HAP-1 (cell line): ENCODE measurements at regions not wholly inside any gene's neighbourhood (a gene's known extent, or its start where the extent isn't known, plus 50 kb on each side); places are given as distances from the start of the nearest gene placed in this dataset.
"Not testable (repeated sequence)": the region's sequence is repeated elsewhere in the genome, so short reads cannot be mapped to it uniquely, and the experiment has no call there.

Source experiments
- DNase-seq, 2 experiments: peaks; one replicate each; pipeline ENCODE4 v3.0.0-alpha.2; 2016 to 2020; ENCODE audit warnings: low spot score in 2 of 2
- H3K27me3 ChIP-seq: fragments of 250-450 bp; sonication (Bioruptor Pico); 2 replicates; pipeline ENCODE4 v1.5.1; 2020; ENCODE audit warnings: low read depth, mild to moderate bottlenecking, moderate library complexity
- H3K36me3 ChIP-seq: fragments of 250-450 bp; sonication (Bioruptor Pico); replicated peaks from 2 replicates; pipeline ENCODE4 v1.5.1; 2020; ENCODE audit warnings: mild to moderate bottlenecking
- H3K4me1 ChIP-seq: fragments of 250-450 bp; sonication (Bioruptor Pico); 2 replicates; pipeline ENCODE4 v1.5.1; 2020; ENCODE audit warnings: mild to moderate bottlenecking
- H3K4me3 ChIP-seq: fragments of 250-450 bp; sonication (Bioruptor Pico); 2 replicates; pipeline ENCODE4 v1.5.1; 2020; ENCODE audit warnings: mild to moderate bottlenecking, moderate library complexity
- H3K9me3 ChIP-seq: fragments of 250-450 bp; sonication (Bioruptor Pico); 2 replicates; pipeline ENCODE4 v1.5.1; 2020; ENCODE audit warnings: mild to moderate bottlenecking, moderate library complexity
- in situ Hi-C: fragments of 300-500 bp; cut with MboI; formaldehyde crosslinking; loops from 3 replicates; pipeline ENCODE4 v1.14.3; 2020; ENCODE audit warnings: low sequenced_read_pairs, inconsistent platforms, mixed read lengths

DNA sequence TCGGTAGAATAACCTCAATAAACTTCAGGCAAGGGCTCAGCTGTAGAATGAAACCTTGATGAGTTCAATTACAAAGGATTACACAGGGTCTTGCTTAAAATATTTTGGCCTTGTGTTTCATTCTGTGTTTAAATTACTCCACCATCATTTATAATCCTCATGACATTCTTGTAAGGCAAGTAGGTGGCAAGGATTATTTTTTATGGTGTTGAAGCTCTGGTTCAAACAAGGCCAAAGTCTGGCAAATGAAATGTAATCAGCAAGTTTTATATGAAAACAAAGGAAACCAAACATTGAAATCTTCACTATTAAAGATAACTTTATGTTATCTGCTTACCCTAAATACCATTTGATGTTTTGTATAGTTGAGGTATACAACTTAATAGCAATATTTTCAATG is 221.3 kb upstream of the HES1 start:
- H3K27me3 ChIP-seq, result no peaks in the 10 kb centered on the region
- DNase-seq, result no peak
- no peaks in the 10 kb centered on the region for H3K36me3 ChIP-seq
- H3K4me1 ChIP-seq, result peaks cover 23% of the 10 kb centered on the region
- no peak overlapping the region for H3K4me3 ChIP-seq
- no peaks in the 10 kb centered on the region for H3K9me3 ChIP-seq
- in situ Hi-C loops, result no loop called here

DNA sequence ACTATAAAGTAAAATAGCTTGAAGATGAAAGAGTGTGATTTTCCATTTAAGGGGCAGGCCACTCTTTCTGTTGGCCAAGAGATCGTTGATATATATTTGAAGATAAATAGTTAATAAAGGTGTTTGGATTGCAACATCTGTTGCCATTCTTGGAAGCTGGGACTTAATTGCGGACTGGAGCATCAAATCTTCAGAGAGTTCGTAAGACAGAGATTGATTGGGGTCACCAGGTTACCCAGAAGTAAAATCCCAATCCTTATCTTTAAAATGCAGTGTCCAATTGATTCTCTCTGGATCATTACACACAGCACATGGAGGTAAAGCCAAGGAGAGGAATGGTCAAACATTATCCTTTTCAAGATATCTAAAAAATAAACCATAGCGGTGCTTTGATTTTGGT is 220.8 kb upstream of the HES1 start:
- Histone ChIP-seq H3K4me3 (no peak overlapping the region), H3K4me1 (peaks cover 23% of the 10 kb centered on the region), H3K27me3 (no peaks in the 10 kb centered on the region), H3K36me3 (no peaks in the 10 kb centered on the region), H3K9me3 (no peaks in the 10 kb centered on the region)
- no peak for DNase-seq
- in situ Hi-C loops, result no loop called here

DNA sequence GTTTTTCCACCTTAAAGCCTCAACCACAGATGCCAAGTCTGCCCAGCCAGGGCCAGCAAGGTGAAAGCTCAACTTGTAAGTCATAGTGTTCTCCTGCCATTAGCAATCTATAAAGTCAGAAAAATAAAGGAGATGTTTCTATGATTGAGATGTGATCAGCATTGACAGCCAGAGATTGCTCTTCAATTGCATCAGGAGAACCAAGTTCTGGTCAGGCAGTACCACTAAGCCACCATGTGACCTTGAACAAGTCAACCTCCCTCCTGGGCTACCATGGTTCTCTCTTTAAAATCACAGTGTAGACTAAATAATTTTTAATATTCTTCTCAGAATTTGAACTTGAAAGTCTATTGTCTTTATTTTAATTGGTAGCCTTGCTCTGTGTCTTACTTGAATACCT is 220.3 kb upstream of the HES1 start:
- Histone ChIP-seq H3K4me1 (peaks cover 23% of the 10 kb centered on the region), H3K4me3 (no peak overlapping the region), H3K9me3 (no peaks in the 10 kb centered on the region), H3K36me3 (no peaks in the 10 kb centered on the region), H3K27me3 (no peaks in the 10 kb centered on the region)
- in situ Hi-C loops, result no loop called here
- DNase-seq, result no peak

DNA sequence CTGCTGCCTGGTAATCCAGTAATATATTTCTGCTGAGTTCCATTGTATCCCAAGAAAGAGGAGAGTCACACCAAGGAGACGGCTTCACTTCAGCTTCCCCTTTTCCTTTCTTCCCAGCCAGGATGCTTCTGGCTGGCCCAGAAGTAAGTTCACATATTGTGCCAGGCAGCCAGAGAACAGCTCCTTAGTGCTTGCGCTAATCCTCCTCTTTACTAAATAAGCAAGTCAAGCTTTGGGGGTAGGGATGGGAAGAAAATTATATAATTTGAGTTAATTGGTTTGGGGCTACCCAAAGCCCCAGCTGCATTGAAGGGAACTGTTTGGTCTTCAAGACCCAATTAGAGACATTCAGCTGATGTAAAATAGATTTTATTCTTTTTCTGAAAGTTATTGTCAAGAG is 218.8 kb upstream of the HES1 start:
- DNase-seq, result no peak
- Histone ChIP-seq H3K27me3 (no peaks in the 10 kb centered on the region), H3K9me3 (no peaks in the 10 kb centered on the region), H3K4me3 (no peak overlapping the region), H3K4me1 (peaks cover 21% of the 10 kb centered on the region), H3K36me3 (no peaks in the 10 kb centered on the region)
- in situ Hi-C loops, result no loop called here

DNA sequence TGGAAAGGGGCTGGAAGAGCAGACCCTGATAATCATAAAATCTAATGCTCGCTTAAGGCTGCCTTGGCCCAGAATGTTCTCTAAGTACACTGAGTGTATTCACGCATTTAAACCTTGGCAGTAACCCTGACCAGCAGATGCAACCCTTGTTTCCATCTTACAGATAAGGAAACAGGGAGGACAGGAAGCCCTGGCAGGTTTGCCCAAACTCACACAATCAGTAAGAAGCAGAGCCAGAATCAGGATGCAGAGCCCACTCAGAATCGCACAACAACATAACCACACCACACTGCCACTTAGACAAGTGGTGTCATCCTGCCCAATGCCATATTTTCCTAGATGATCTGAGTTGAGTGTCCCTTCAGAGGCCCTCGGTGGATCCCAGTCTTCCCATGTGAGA is 214.5 kb upstream of the HES1 start:
- no peaks in the 10 kb centered on the region for H3K27me3 ChIP-seq
- DNase-seq, result no peak
- H3K4me3 ChIP-seq, result no peak overlapping the region
- in situ Hi-C loops, result no loop called here
- no peaks in the 10 kb centered on the region for H3K9me3 ChIP-seq
- no peaks in the 10 kb centered on the region for H3K4me1 ChIP-seq
- H3K36me3 ChIP-seq, result no peaks in the 10 kb centered on the region

DNA sequence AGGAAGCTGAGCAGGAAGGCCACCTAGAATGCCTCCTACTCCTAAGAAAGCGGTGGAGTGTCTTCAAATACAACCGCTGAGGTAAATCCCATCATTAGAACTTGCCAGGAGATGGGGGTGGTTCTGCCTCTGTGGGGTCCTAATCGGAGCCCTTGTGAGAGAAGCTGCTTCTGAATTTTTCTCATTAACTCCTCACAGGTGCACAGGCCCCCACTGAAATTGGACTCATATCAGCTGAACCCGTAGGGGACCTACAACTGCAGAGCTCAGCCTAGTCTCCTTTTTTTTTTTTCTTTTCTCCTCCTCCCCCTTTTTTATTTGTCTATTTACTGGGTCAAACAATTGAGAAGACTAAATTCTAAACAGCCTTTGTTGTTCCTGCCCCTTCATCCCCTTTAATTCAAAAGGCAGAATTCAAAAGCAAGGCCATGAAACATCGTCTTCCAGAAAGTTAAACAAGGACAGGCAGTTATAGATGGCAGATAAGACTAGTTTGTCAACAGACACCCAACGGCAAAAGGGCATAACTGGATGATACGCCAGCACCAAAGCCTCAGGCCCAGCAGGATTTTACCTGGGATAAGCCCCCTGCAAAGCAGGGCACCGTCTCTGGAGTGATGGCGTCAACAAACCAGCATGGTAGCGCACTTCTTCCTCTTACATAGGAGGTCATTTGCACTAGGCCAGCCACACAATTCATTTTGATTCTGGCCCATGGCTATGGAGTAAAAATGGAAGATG is 213.7 kb upstream of the HES1 start:
- in situ Hi-C loops, result no loop called here
- Histone ChIP-seq H3K27me3 (no peaks in the 10 kb centered on the region), H3K9me3 (no peaks in the 10 kb centered on the region), H3K4me1 (no peaks in the 10 kb centered on the region), H3K36me3 (no peaks in the 10 kb centered on the region), H3K4me3 (no peak overlapping the region)
- no peak for DNase-seq

DNA sequence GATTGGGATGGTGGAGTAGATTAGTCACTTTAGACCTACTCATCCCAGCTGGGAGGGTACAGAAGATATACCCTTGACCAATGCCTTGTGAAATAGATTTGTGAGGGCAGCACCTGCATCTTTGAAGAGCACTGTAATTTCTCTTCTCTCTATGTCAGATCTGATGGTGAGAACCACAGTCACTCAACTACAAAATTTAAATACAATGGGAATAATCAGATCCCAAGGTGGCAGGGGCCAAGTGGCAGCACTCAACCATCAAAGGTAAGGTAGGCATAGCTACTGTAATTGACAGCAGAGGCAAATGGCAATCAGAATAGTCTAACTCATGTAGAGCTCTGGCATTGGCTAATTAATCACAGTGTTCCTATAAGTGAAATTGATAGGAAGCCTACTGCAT is 212.0 kb upstream of the HES1 start:
- H3K4me1 ChIP-seq, H3K4me3 ChIP-seq, H3K36me3 ChIP-seq, in situ Hi-C loops, DNase-seq, H3K27me3 ChIP-seq, H3K9me3 ChIP-seq: not testable (repeated sequence)

DNA sequence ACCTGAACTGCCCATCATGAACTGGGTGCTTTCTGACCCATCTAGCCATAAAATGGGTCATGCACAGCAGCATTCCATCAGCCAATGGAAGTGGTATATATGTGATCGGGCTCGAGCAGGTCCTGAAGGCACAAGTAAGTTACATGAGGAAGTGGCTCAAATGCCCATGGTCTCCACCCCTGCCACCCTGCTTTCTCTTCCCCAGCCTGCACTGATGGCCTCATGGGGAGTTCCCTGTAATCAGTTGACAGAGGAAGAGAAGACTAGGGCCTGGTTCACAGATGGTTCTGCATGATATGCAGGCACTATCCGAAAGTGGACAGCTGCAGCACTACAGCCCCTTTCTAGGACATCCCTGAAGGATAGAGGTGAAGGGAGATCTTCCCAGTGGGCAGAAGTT is 209.9 kb upstream of the HES1 start:
- H3K4me3 ChIP-seq, DNase-seq, H3K9me3 ChIP-seq, H3K27me3 ChIP-seq, in situ Hi-C loops, H3K4me1 ChIP-seq, H3K36me3 ChIP-seq: not testable (repeated sequence)

DNA sequence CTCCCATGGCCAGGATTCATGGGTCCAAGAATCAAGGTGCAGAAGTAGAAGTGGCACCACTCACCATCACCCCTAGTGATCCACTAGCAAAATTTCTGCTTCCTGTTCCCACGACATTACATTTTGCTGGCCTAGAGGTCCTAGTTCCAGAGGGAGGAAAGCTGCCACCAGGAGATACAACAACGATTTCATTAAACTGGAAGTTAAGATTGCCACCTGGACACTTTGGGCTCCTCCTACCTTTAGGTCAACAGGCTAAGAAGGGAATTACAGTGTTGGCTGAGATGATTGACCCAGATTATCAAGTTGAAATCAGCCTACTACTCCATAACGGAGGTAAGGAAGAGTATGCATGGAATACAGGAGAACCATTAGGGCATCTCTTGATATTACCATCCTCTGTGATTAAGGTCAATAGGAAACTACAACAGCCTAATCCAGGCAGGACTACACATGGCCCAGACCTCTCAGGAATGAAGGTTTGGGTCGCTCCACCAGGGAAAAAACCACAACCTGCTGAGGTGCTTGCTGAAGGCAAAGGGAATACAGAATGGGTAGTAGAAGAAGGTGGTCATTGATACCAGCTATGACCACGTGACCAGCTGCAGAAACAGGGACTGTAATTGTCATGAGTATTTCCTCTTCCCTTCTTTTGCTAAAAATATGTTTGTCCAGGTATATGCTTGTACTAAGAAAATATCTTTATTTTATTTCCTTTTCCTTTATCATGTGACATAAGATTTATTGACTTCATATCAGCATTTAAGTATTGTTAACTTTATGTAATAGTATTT is 208.3 kb upstream of the HES1 start:
- H3K4me3 ChIP-seq, H3K4me1 ChIP-seq, H3K9me3 ChIP-seq, in situ Hi-C loops, DNase-seq, H3K36me3 ChIP-seq, H3K27me3 ChIP-seq: not testable (repeated sequence)

DNA sequence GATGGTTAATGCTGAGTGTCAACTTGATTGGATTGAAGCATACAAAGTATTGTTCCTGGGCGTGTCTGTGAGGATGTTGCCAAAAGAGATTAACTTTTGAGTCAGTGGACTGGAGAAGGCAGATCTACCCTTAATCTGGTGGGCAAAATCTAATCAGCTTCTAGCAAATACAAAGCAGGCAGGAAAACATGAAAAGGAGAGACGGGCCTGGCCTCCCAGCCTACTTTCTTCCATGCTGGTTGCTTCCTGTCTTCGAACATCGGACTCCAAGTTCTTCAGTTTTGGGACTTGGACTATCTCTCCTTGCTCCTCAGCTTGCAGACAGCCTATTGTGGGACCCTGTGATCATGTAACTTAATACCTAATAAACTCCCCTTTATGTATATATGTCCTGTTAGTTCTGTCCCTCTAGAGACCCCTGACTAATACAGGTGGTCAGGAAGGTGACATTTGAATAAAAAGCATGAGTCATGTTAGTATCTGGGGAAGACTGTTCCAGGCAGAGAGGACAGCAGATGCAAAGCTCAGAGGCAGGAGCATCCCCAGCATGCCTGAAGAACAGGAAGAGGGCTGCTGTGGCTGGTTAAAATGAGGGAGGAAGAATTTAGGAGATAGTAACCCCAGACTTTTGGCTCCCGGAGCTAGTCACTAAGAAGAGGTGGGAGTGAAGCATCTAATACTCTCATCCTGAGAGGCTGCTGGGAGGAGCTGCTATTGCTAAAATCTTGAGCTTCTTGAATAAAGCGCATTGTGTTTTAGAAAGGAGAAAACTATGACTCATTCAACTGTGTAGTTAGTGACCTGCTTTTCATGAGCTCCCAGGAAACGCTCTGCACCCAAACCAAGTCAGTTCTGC is 207.4 kb upstream of the HES1 start:
- Histone ChIP-seq H3K27me3 (no peaks in the 10 kb centered on the region), H3K4me1 (peaks cover 7% of the 10 kb centered on the region), H3K9me3 (no peaks in the 10 kb centered on the region), H3K36me3 (no peaks in the 10 kb centered on the region), H3K4me3 (no peak overlapping the region)
- DNase-seq, result peak; percentile 15 to 19
- in situ Hi-C loops, result no loop called here

DNA sequence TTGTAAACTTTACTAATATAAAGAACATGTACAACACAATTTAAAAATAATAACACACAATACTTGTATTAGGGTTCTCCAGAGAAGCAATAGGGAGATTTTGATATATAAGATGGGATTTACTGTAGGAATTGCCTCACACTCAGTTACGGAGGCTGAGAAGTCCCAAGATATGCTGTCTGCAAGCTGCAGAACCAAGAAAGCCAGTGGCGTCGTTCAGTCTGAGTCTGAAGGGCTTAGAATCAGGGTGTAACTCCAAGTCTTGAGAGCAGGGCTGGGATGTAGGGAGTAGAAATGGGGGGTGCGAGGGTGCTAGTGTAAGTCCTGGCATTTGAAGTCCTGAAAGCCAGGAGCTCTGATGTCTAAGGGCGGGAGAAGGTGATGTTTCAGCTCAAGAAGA is 206.6 kb upstream of the HES1 start:
- Histone ChIP-seq H3K9me3 (no peaks in the 10 kb centered on the region), H3K4me1 (peaks cover 7% of the 10 kb centered on the region), H3K27me3 (no peaks in the 10 kb centered on the region), H3K36me3 (no peaks in the 10 kb centered on the region), H3K4me3 (no peak overlapping the region)
- in situ Hi-C loops, result no loop called here
- no peak for DNase-seq

DNA sequence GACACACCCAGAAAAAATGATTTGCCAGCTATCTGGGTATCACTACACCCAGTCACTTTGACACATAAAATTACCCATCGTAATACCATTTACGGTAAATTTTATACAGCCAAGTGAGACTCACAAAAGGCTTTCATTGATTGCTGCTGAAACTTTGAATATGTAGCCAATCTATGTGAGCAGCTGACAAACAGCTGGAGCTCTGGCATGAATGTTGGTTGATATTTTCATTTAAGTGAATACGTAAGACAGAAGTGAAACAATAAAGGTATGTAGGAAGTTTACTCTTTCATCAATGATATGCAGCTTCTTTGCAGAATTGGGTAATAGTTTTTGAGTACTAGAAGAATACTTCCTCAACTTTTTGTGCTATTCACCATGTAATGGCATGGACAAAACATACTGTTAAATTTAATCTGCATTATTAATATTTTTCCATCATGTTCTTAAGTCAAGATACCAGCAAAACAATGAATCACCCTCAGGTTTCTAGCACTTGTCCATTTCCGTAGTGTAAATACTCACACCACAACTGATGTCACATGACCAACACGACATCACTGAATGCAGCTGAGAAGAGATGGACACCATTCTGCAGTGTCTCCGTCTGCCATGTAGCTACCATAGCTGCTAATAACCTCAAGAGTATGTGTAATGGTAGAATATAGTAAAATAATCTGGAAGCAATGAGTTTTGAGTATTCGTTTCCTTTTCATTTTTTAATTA is 205.9 kb upstream of the HES1 start:
- in situ Hi-C loops, result no loop called here
- no peaks in the 10 kb centered on the region for H3K27me3 ChIP-seq

DNA sequence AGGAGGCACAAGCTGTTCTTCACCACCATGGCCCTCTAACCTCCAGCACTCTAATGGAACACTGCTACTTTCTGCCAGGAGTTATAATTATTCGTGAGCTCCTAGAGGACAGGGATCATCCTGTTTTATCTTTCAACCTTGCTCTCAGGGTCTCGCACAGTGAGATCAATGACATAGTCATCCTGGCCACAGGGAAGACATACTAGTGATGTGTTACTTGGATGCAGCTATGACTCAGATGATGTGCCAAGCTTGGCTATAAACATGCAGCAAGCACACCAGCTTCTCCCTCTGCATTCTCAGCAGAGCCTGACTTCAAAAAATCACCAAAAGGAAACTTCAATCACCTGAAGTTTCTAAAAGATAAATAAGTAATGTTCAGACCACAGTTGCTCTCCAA is 203.8 kb upstream of the HES1 start:
- Histone ChIP-seq H3K4me1 (peaks cover 7% of the 10 kb centered on the region), H3K9me3 (no peaks in the 10 kb centered on the region), H3K27me3 (no peaks in the 10 kb centered on the region), H3K4me3 (no peak overlapping the region), H3K36me3 (no peaks in the 10 kb centered on the region)
- in situ Hi-C loops, result no loop called here
- DNase-seq, result no peak

More for the DNA sequence above, 205.9 kb upstream of the HES1 start:
- Histone ChIP-seq H3K9me3 (no peaks in the 10 kb centered on the region), H3K4me1 (peaks cover 7% of the 10 kb centered on the region), H3K4me3 (no peak overlapping the region), H3K36me3 (no peaks in the 10 kb centered on the region)
- no peak for DNase-seq
